Thoracic aorta (tissue), 2 donors: ENCODE measurements at regions not wholly inside any gene's neighbourhood (a gene's known extent, or its start where the extent isn't known, plus 50 kb on each side); places are given as distances from the start of the nearest gene placed in this dataset.

ENCODE experiments used
- ATAC-seq: fragments of 150-250 bp; one replicate; pipeline ENCODE4 v1.8.0; 2017; ENCODE audit warnings: low read depth; ENCODE audit not compliant: insufficient number of reproducible peaks, low FRiP score
- DNase-seq: peaks from one replicate; pipeline ENCODE4 v3.0.0-alpha.2; 2020; ENCODE audit warnings: low spot score
- H3K27ac ChIP-seq, 2 donors: fragments of 200-600 bp; sonication (generic); 1 replicate in 1 of 2; 2 replicates in 1 of 2; pipeline ENCODE4 v1.5.1; 2016; ENCODE audit warnings: mild to moderate bottlenecking in 2 of 2, moderate library complexity in 2 of 2
- H3K27me3 ChIP-seq: fragments of 200-600 bp; sonication (generic); replicated peaks from 2 replicates; pipeline ENCODE4 v1.6.0; 2016; ENCODE audit warnings: mild to moderate bottlenecking; ENCODE audit not compliant: insufficient read depth
- H3K36me3 ChIP-seq: fragments of 200-600 bp; sonication (generic); one replicate; pipeline ENCODE4 v1.5.1; 2016
- H3K4me1 ChIP-seq, 2 donors: fragments of 200-600 bp; sonication (generic); 1 replicate in 1 of 2; 2 replicates in 1 of 2; pipeline versions ENCODE4 v1.5.1 to v1.6.0; 2016; ENCODE audit warnings: low read depth in 2 of 2, mild to moderate bottlenecking in 1 of 2; ENCODE audit not compliant: control insufficient read depth in 1 of 2
- H3K4me3 ChIP-seq: fragments of 200-600 bp; sonication (generic); 2 replicates; pipeline ENCODE4 v1.5.1; 2016; ENCODE audit warnings: mild to moderate bottlenecking
- H3K9me3 ChIP-seq: fragments of 200-600 bp; sonication (generic); 2 replicates; pipeline ENCODE4 v1.5.1; 2016
- TF ChIP-seq, protein P1 (sequence below): fragments of 200-600 bp; sonication (generic); IDR thresholded peaks from one replicate; pipeline ENCODE4 v1.5.1; 2019; ENCODE audit warnings: antibody characterized with exemption

DNA sequence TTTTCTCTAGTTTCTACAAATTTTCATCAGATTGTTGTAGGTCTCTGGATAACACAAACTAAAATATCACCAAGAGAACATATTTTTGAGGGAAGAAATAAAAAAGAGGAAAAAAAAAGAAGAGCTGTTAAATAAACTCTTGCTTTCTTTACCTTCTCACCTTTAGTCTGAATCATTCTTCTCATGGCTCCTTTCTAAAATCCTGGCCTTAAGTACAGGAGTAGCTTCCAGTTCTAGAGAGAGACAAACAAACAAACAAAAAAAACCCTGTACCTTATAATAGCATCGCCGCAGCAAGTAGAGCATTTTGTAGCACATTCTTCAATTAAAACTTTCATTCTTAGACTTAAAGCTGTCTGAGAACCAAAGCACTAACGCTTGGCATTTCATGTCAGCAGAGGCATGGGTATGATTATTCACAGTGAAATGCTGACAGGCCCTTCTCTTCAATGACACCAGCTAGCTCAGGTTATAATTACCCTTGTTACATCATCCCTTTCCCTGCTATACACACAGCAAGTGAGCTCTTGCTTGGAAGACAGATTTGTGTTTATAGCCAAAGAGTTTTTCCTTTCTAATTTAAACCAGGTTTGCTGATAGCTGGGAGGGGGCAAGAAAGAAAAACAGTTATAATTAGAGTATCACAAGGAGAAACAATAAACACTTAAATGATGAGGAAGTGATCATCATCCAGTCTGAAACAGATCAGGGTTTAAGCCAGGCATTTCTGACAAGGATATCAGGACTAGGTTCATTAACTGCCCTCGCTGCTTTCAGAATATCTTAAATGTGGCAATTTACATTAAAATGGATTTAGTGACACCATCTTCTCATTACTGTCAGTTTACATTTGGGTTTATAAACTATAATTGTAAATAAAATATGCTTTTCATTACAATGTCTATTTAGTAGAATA, 510.9 kb upstream of the ZNF608 start:
- no peaks in the 10 kb centered on the region for H3K36me3 ChIP-seq
- no peaks in the 10 kb centered on the region for H3K4me1 ChIP-seq
- TF ChIP-seq, protein P1, sequence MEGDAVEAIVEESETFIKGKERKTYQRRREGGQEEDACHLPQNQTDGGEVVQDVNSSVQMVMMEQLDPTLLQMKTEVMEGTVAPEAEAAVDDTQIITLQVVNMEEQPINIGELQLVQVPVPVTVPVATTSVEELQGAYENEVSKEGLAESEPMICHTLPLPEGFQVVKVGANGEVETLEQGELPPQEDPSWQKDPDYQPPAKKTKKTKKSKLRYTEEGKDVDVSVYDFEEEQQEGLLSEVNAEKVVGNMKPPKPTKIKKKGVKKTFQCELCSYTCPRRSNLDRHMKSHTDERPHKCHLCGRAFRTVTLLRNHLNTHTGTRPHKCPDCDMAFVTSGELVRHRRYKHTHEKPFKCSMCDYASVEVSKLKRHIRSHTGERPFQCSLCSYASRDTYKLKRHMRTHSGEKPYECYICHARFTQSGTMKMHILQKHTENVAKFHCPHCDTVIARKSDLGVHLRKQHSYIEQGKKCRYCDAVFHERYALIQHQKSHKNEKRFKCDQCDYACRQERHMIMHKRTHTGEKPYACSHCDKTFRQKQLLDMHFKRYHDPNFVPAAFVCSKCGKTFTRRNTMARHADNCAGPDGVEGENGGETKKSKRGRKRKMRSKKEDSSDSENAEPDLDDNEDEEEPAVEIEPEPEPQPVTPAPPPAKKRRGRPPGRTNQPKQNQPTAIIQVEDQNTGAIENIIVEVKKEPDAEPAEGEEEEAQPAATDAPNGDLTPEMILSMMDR: no peak
- no peak overlapping the region for H3K4me3 ChIP-seq
- no peaks in the 10 kb centered on the region for H3K27me3 ChIP-seq
- DNase-seq (no peak), ATAC-seq (no peak)
- H3K27ac ChIP-seq: no peak overlapping the region
- H3K9me3 ChIP-seq: peaks cover 8% of the 10 kb centered on the region

- Histone ChIP-seq H3K27ac (no peak overlapping the region), H3K4me3 (no peak overlapping the region), H3K36me3 (no peaks in the 10 kb centered on the region), H3K4me1 (no peaks in the 10 kb centered on the region), H3K27me3 (no peaks in the 10 kb centered on the region), H3K9me3 (peaks cover 8% of the 10 kb centered on the region)
- TF ChIP-seq, protein P1: no peak
- no peak for ATAC-seq
- DNase-seq: no peak
Measured at GRCh38 chr5:125257997-125258396, 511.6 kb upstream of the ZNF608 start.

GRCh38 chr5:125258615-125259014, 512.2 kb upstream of the ZNF608 start:
- Histone ChIP-seq H3K36me3 (no peaks in the 10 kb centered on the region), H3K27me3 (no peaks in the 10 kb centered on the region)
- TF ChIP-seq, protein P1: no peak

DNA sequence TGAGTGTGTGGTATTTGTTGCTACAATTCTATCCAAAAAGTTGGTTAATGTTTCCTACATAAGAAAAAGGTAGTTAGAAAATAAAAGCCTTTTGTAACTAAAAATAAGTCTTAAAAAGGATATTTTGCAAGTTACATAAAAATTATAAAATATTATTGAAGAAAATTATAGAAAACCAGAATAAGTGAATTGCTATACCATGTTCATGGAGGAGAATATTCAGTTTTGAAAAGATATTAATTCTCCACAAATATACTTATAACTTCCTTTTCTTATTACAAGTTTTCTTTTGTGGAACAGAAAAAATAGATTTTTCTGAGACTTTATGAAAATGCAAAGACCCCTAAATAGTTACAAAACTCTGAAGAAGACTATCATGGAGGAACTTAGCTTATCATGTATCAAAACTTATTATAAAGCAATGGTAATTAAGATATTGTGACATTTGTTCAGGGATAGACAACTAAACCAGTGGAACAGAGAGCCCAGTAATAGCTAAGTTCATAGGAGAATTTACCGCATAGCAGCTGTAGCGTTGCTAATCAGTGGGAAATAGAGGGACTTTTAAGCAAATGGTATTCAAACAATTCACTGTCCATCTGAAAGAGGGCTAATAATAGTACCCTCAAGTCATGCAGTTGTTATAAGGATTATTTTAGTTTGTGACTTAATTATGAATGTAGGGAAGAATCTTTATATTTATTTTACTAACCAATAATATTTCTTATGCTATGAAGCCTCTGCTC, 515.2 kb upstream of the ZNF608 start:
- Histone ChIP-seq H3K27me3 (no peaks in the 10 kb centered on the region), H3K27ac (no peak overlapping the region), H3K9me3 (no peaks in the 10 kb centered on the region), H3K4me1 (no peaks in the 10 kb centered on the region), H3K4me3 (no peak overlapping the region), H3K36me3 (no peaks in the 10 kb centered on the region)
- ATAC-seq: no peak
- TF ChIP-seq, protein P1: no peak
- no peak for DNase-seq

More at GRCh38 chr5:125258615-125259014, 512.2 kb upstream of the ZNF608 start:
- ATAC-seq (no peak), DNase-seq (no peak)
- no peak overlapping the region for H3K27ac ChIP-seq
- no peaks in the 10 kb centered on the region for H3K4me1 ChIP-seq
- peaks cover 8% of the 10 kb centered on the region for H3K9me3 ChIP-seq
- no peak overlapping the region for H3K4me3 ChIP-seq

GRCh38 chr5:125262782-125263181, 516.3 kb upstream of the ZNF608 start:
- no peak for ATAC-seq
- Histone ChIP-seq H3K4me1 (no peaks in the 10 kb centered on the region), H3K9me3 (no peaks in the 10 kb centered on the region), H3K4me3 (no peak overlapping the region), H3K27me3 (no peaks in the 10 kb centered on the region), H3K36me3 (no peaks in the 10 kb centered on the region), H3K27ac (no peak overlapping the region)
- TF ChIP-seq, protein P1: no peak
- no peak for DNase-seq
